ENCODE measurements at regions not wholly inside any gene's neighbourhood (a gene's known extent, or its start where the extent isn't known, plus 50 kb on each side); places are given as distances from the start of the nearest gene placed in this dataset.

DNA sequence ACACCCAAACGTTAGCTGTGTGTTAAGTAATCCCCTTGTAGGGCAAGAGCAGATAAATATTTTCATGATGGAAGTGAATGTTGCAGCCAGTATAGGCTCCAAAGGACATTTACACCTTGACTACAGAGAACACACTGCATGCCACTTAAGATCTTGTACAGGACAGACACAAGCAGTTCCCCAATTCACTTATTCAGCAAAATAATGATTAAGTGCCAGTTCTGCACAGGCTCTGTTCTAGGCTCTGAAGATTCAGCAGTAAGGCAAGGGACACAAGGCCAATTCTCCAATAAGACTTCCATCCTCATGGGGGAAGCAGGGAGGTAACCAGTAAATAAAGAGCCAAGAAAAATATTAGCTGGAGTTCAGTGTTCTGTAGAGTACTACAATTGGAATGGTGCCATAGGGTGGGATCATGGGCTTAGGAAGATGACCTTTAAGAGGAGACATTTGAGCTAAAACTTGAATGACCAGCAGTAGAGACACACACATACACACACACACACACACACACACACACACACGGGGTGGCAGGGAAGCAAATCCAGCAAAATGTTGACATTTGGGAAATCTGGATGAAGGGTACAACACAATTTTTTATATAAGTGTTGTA is 199.9 kb upstream of the JUN start:
- POLR2A ChIA-PET (ENCODE audit: partially characterized antibody): no interaction called here
- no peak overlapping the region for H4K5ac ChIP-seq (ENCODE audit: insufficient read length, low read depth, low read length)
- no peak overlapping the region for H3K56ac ChIP-seq (replicated peaks; ENCODE audit: insufficient read length, low read depth, low read length)
- FAIRE-seq (no peak), DNase-seq (ENCODE audit: low read depth in 1 of 2, low spot score in 2 of 2) (no peak)
- no peak overlapping the region for H3K18ac ChIP-seq (ENCODE audit: extremely low read depth, low read length)
- no peaks in the 10 kb centered on the region; a peak in 1 of 7 replicates for H3K27me3 ChIP-seq (replicated peaks in 1 of 4; ENCODE audit: control insufficient read depth in 3 of 4, extremely low read depth in 1 of 4, insufficient read depth in 3 of 4, low read length in 3 of 4)
- H3K79me1 ChIP-seq (ENCODE audit: low read depth, low read length): no peaks in the 10 kb centered on the region
- no peaks in the 10 kb centered on the region; the same call in 1 of the 2 replicates for H3K23me2 ChIP-seq (ENCODE audit: low read depth, low read length)
- H3K23ac ChIP-seq (ENCODE audit: insufficient read length): no peak overlapping the region
- H4K91ac ChIP-seq (replicated peaks; ENCODE audit: insufficient read length, low read length): no peak overlapping the region
- H3K4me3 ChIP-seq (ENCODE audit: extremely low read depth in 1 of 4, insufficient read depth in 2 of 4, low read depth in 3 of 4, low read length in 4 of 4): no peak overlapping the region
- CTCF ChIA-PET (ENCODE audit: partially characterized antibody): interaction anchor here (0.6 kb wide), 1 partner anchor 10 kb away, joined by 3 read pairs; no protein-coding TSS in a partner anchor
- no peaks in the 10 kb centered on the region for H3K36me3 ChIP-seq (ENCODE audit: control insufficient read depth in 2 of 4, insufficient read depth in 4 of 4, low read length in 3 of 4)
- no peak for TF ChIP-seq HDAC6 (IDR thresholded peaks at IDR 0.05; ENCODE audit: low read depth, low read length)
- TF ChIP-seq RXRA (IDR thresholded peaks at IDR 0.05; ENCODE audit: insufficient read depth, low read depth, low read length): no peak
- no peak for TF ChIP-seq KDM4A (IDR thresholded peaks at IDR 0.05; ENCODE audit: low read depth, low read length, severe bottlenecking)
- no peak for TF ChIP-seq CHD1 (IDR thresholded peaks at IDR 0.05; ENCODE audit: low read depth, low read length)
- H3K79me2 ChIP-seq (ENCODE audit: control insufficient read depth in 1 of 2, insufficient read depth in 2 of 2, low read length in 2 of 2): no peaks in the 10 kb centered on the region; a peak in 1 of 4 replicates
- H4K20me1 ChIP-seq (replicated peaks in 1 of 2; ENCODE audit: control insufficient read depth in 1 of 2, insufficient read depth in 2 of 2, low read length in 2 of 2): no peaks in the 10 kb centered on the region
- H2BK12ac ChIP-seq (ENCODE audit: low read depth, low read length): no peak overlapping the region
- no peak overlapping the region for H2AK5ac ChIP-seq (ENCODE audit: low read depth, low read length)
- H3K9ac ChIP-seq (replicated peaks in 1 of 4; ENCODE audit: extremely low read depth in 1 of 4, low read depth in 3 of 4, low read length in 3 of 4): no peak overlapping the region
- 75% methylated on average over 2 of the region's 2 CpGs; no CpG with 5 or more reads in 1 of the 2 experiments for WGBS, 2 experiments (ENCODE audit: extremely low coverage in 1 of 2, insufficient coverage in 1 of 2, insufficient read length in 1 of 2, insufficient replicate concordance in 2 of 2, low coverage in 1 of 2, low lambda C conversion rate in 2 of 2, missing lambda C conversion rate in 1 of 2)
- no peak overlapping the region for H2BK5ac ChIP-seq (ENCODE audit: low read depth, low read length)
- H2BK120ac ChIP-seq (replicated peaks; ENCODE audit: low read depth, low read length): no peak overlapping the region
- H3K9me3 ChIP-seq (ENCODE audit: insufficient read depth in 2 of 2, low read depth in 1 of 2, low read length in 1 of 2): no peaks in the 10 kb centered on the region
- H2BK15ac ChIP-seq (ENCODE audit: low read length): no peak overlapping the region
- no peak overlapping the region for H4K8ac ChIP-seq (ENCODE audit: extremely low read depth, insufficient read depth, low read length)
- H2AFZ ChIP-seq (ENCODE audit: low read length): no peak overlapping the region
- H3K14ac ChIP-seq (ENCODE audit: insufficient read length): no peak overlapping the region
- H3K27ac ChIP-seq (ENCODE audit: low read depth, low read length): no peak overlapping the region
- H3K4ac ChIP-seq (replicated peaks; ENCODE audit: insufficient read length, low read depth, low read length): no peak overlapping the region
- H3K4me1 ChIP-seq (replicated peaks in 1 of 4; ENCODE audit: control insufficient read depth in 3 of 4, insufficient read depth in 4 of 4, low read length in 3 of 4): peaks cover 0 to 10% (median 6%) of the 10 kb centered on the region in 4 experiments; a peak in 5 of 7 replicates
- no peak overlapping the region for H2BK20ac ChIP-seq (ENCODE audit: low read length)
- H3K4me2 ChIP-seq (ENCODE audit: insufficient read depth in 1 of 2, low read depth in 2 of 2, low read length in 2 of 2): no peak overlapping the region

Data from H1 (cell line).